Stimulated activated effector memory CD8-positive, alpha-beta T cell treated with anti-CD3 and anti-CD28 coated beads, Interleukin-12 subunit alpha, Interleukin-12 subunit beta, amount 100 ng/mL, for 72 hours (primary cell): ENCODE measurements at regions not wholly inside any gene's neighbourhood (a gene's known extent, or its start where the extent isn't known, plus 50 kb on each side); places are given as distances from the start of the nearest gene placed in this dataset.

Source experiments
- ATAC-seq: fragments of 150-1000 bp; cut with Tn5 transposase; 2 replicates; pipeline ENCODE4 v1.10.0; 2021
- DNase-seq, 2 donors: peaks; one replicate each; pipeline ENCODE4 v3.0.0; 2021 to 2022; ENCODE audit warnings: low spot score in 2 of 2
- H3K27ac Mint-ChIP-seq: one replicate; pipeline ENCODE4 v1.8.0; 2022; ENCODE audit warnings: mild to moderate bottlenecking, mixed read lengths
- H3K36me3 Mint-ChIP-seq: one replicate; pipeline ENCODE4 v1.8.0; 2022; ENCODE audit warnings: mild to moderate bottlenecking, mixed read lengths
- H3K4me1 Mint-ChIP-seq: one replicate; pipeline ENCODE4 v1.8.0; 2022; ENCODE audit warnings: mixed read lengths
- H3K4me3 Mint-ChIP-seq: one replicate; pipeline ENCODE4 v1.8.0; 2022; ENCODE audit warnings: mild to moderate bottlenecking, mixed read lengths
- H3K9me3 Mint-ChIP-seq: one replicate; pipeline ENCODE4 v1.8.0; 2022; ENCODE audit warnings: mixed read lengths

- no peak overlapping the region for H3K4me3 Mint-ChIP-seq
- DNase-seq (no peak), ATAC-seq (no peak)
- H3K36me3 Mint-ChIP-seq, result no peaks in the 10 kb centered on the region
- no peak overlapping the region for H3K27ac Mint-ChIP-seq
- no peaks in the 10 kb centered on the region for H3K4me1 Mint-ChIP-seq
- H3K9me3 Mint-ChIP-seq, result no peaks in the 10 kb centered on the region
Observed at GRCh38 chr9:134967547-134967930, 49.8 kb upstream of the FCN1 start.

GRCh38 chr9:134968011-134968822 lies 50.5 kb upstream of the FCN1 start:
- no peak for ATAC-seq
- Mint-ChIP-seq H3K4me3 (no peak overlapping the region), H3K36me3 (no peaks in the 10 kb centered on the region), H3K27ac (no peak overlapping the region), H3K4me1 (no peaks in the 10 kb centered on the region), H3K9me3 (no peaks in the 10 kb centered on the region)
- no peak for DNase-seq

DNA sequence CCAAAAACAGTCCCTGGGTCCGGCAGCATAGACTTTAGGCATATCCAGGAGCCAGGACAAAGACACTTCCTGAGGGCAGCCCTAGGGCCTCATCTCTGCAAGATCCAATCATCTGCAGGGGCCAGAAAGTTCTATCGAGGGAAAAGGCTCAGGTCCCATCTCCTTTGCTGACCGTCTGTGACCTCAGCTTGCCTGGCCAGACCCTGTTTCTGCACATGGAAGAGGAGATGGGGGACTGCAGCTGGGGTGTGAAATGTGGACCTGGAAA lies 51.0 kb upstream of the FCN1 start:
- no peaks in the 10 kb centered on the region for H3K9me3 Mint-ChIP-seq
- no peak overlapping the region for H3K27ac Mint-ChIP-seq
- no peak for ATAC-seq
- H3K4me1 Mint-ChIP-seq, result no peaks in the 10 kb centered on the region
- no peaks in the 10 kb centered on the region for H3K36me3 Mint-ChIP-seq
- DNase-seq, result no peak
- no peak overlapping the region for H3K4me3 Mint-ChIP-seq

- H3K4me1 Mint-ChIP-seq, result no peaks in the 10 kb centered on the region
- DNase-seq (no peak), ATAC-seq (no peak)
- no peaks in the 10 kb centered on the region for H3K9me3 Mint-ChIP-seq
- no peak overlapping the region for H3K4me3 Mint-ChIP-seq
- H3K27ac Mint-ChIP-seq, result no peak overlapping the region
- no peaks in the 10 kb centered on the region for H3K36me3 Mint-ChIP-seq
Observed at GRCh38 chr9:134969156-134970045, 51.7 kb upstream of the FCN1 start.

- ATAC-seq (no peak), DNase-seq (no peak)
- Mint-ChIP-seq H3K9me3 (no peaks in the 10 kb centered on the region), H3K4me1 (no peaks in the 10 kb centered on the region), H3K4me3 (no peak overlapping the region), H3K27ac (no peak overlapping the region), H3K36me3 (no peaks in the 10 kb centered on the region)
Observed at GRCh38 chr9:134970198-134970597, 52.5 kb upstream of the FCN1 start.

DNA sequence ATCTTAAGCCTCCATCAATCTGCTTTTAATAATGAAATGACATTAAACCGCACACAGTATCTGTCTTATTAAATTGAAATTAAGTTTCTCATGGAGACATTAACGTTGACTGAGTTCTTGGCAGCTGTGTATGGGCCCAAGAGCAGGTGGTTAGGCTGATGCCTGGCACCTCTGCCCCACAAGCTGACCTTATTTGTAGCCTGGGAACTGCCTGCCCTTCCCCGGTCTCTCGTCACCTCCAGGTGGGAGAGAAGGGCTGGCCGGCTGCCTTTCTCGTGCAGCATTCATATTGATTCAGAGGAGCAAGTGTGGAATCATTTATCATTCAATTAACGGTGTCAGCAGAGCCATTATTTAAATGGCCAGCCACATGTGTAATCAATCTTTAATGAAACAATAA lies 53.0 kb upstream of the FCN1 start:
- ATAC-seq, result no peak
- H3K36me3 Mint-ChIP-seq, result no peaks in the 10 kb centered on the region
- no peak for DNase-seq
- H3K4me1 Mint-ChIP-seq, result no peaks in the 10 kb centered on the region
- H3K9me3 Mint-ChIP-seq, result no peaks in the 10 kb centered on the region
- no peak overlapping the region for H3K27ac Mint-ChIP-seq
- no peak overlapping the region for H3K4me3 Mint-ChIP-seq

- ATAC-seq, result no peak
- Mint-ChIP-seq H3K27ac (no peak overlapping the region), H3K9me3 (no peaks in the 10 kb centered on the region), H3K4me3 (no peak overlapping the region), H3K36me3 (no peaks in the 10 kb centered on the region), H3K4me1 (no peaks in the 10 kb centered on the region)
- no peak for DNase-seq
Observed at GRCh38 chr9:134971196-134971595, 53.5 kb upstream of the FCN1 start.

DNA sequence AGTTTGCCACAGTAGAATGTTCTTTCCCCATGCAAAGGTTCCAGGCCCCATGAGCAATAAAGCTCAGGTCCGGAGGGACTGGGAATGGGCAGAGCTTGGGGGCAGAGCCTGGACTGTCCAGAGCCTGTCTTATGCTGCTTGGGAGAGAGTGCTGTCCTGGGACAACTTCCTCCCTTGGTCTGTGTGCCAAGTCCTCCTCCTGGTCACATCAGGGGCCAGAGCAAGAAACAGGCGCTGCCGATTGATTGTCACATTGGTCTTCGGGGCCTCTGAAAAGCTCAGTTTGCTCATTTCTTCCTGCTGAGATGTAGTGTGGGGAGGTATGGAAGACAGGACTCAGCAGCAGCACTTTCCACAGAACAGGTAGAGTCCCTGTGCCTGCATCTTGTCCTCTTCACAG lies 54.0 kb upstream of the FCN1 start:
- Mint-ChIP-seq H3K36me3 (no peaks in the 10 kb centered on the region), H3K9me3 (no peaks in the 10 kb centered on the region), H3K4me1 (no peaks in the 10 kb centered on the region), H3K4me3 (no peak overlapping the region), H3K27ac (no peak overlapping the region)
- DNase-seq (no peak), ATAC-seq (no peak)

- no peaks in the 10 kb centered on the region for H3K9me3 Mint-ChIP-seq
- DNase-seq, result no peak
Observed at GRCh38 chr9:134972140-134972539, 54.4 kb upstream of the FCN1 start.

GRCh38 chr9:134975253-134975652 lies 57.5 kb upstream of the FCN1 start:
- Mint-ChIP-seq H3K4me1 (no peaks in the 10 kb centered on the region), H3K4me3 (no peak overlapping the region), H3K36me3 (no peaks in the 10 kb centered on the region), H3K27ac (no peak overlapping the region), H3K9me3 (no peaks in the 10 kb centered on the region)
- no peak for DNase-seq
- no peak for ATAC-seq

More at GRCh38 chr9:134972140-134972539, 54.4 kb upstream of the FCN1 start:
- no peak overlapping the region for H3K27ac Mint-ChIP-seq
- no peak for ATAC-seq
- H3K36me3 Mint-ChIP-seq, result no peaks in the 10 kb centered on the region
- no peak overlapping the region for H3K4me3 Mint-ChIP-seq
- no peaks in the 10 kb centered on the region for H3K4me1 Mint-ChIP-seq

DNA sequence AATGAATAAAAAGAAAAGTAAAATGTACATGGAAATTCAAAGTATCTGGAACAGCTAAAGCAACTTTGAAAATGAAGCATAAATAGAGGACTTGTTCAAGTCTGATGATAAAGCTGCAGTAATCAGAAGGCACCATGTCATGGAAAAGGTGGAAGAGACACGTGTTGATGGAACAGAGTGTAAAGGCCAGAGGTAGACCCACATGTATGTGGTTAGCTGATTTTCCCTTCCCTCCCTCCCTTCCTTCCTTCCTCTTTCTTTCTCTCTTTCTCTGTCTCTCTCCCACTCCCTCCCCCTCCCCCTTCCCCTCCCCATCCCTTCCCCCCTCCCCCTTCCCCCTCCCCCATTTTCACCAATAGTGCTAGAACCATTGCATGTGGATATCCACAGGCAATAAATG lies 58.7 kb upstream of the FCN1 start:
- Mint-ChIP-seq H3K4me1 (no peaks in the 10 kb centered on the region), H3K9me3 (no peaks in the 10 kb centered on the region), H3K27ac (no peak overlapping the region), H3K4me3 (no peak overlapping the region), H3K36me3 (no peaks in the 10 kb centered on the region)
- ATAC-seq (no peak), DNase-seq (no peak)

GRCh38 chr9:134978272-134978671 lies 60.6 kb upstream of the FCN1 start:
- Mint-ChIP-seq H3K4me3 (no peak overlapping the region), H3K9me3 (no peaks in the 10 kb centered on the region), H3K4me1 (no peaks in the 10 kb centered on the region), H3K27ac (no peak overlapping the region), H3K36me3 (no peaks in the 10 kb centered on the region)
- DNase-seq (no peak), ATAC-seq (no peak)

DNA sequence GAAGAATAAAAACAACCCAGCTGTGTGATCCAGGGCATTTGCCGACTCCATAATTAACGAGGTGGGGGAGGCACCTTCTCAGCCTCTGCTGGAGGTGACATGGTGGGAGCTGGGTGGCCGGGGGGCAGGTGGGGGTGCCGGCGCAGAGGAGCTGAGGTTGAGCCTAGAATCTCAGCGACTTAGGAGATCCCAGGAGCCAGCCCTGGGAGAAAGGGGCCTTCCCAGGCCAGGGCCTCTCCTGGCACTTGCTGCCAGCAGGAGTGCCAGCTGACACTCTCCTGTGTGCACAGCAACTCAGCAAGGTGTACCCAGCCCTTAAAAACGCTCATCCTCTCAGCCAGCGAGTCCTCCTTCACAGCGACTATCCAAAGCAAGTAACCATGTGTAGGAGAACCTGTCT lies 62.8 kb upstream of the FCN1 start:
- DNase-seq, result no peak
- Mint-ChIP-seq H3K36me3 (no peaks in the 10 kb centered on the region), H3K4me1 (no peaks in the 10 kb centered on the region), H3K27ac (no peak overlapping the region), H3K9me3 (no peaks in the 10 kb centered on the region), H3K4me3 (no peak overlapping the region)
- ATAC-seq, result no peak

GRCh38 chr9:134980991-134981390 lies 63.3 kb upstream of the FCN1 start:
- Mint-ChIP-seq H3K27ac (no peak overlapping the region), H3K4me1 (no peaks in the 10 kb centered on the region), H3K36me3 (no peaks in the 10 kb centered on the region), H3K4me3 (no peak overlapping the region), H3K9me3 (peaks cover 3% of the 10 kb centered on the region)
- ATAC-seq (no peak), DNase-seq (no peak)

DNA sequence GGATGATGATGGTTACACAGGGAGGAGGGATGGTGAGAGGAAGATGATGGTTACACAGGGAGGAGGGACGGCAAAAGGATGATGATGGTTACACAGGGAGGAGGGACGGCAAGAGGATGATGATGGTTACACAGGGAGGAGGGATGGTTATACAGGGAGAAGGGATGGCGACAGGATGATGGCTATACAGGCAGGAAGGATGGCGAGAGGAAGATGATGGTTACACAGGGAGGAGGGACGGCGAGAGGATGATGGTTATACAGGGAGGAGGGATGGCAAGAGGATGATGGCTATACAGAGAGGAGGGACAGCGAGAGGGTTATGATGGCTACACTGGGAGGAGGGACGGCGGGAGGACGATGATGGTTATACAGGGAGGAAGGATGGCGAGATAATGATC lies 64.1 kb upstream of the FCN1 start:
- no peak for DNase-seq
- H3K9me3 Mint-ChIP-seq, result peaks cover 4% of the 10 kb centered on the region
- H3K27ac Mint-ChIP-seq, result no peak overlapping the region
- H3K4me1 Mint-ChIP-seq, result no peaks in the 10 kb centered on the region
- no peak for ATAC-seq
- H3K4me3 Mint-ChIP-seq, result no peak overlapping the region
- H3K36me3 Mint-ChIP-seq, result no peaks in the 10 kb centered on the region

GRCh38 chr9:134982311-134982710 lies 64.6 kb upstream of the FCN1 start:
- Mint-ChIP-seq H3K36me3 (no peaks in the 10 kb centered on the region), H3K27ac (no peak overlapping the region), H3K9me3 (peaks cover 7% of the 10 kb centered on the region), H3K4me3 (no peak overlapping the region), H3K4me1 (no peaks in the 10 kb centered on the region)
- DNase-seq, result no peak
- ATAC-seq, result no peak
